DMS79 treated with DMSO at 0.1 percent for 48 hours (cell line): ENCODE measurements at regions not wholly inside any gene's neighbourhood (a gene's known extent, or its start where the extent isn't known, plus 50 kb on each side); places are given as distances from the start of the nearest gene placed in this dataset.
"Not testable (repeated sequence)": the region's sequence is repeated elsewhere in the genome, so short reads cannot be mapped to it uniquely, and the experiment has no call there.

Experiments
- DNase-seq: peaks from one replicate; lab custom pipeline; 2025; lab: John Stamatoyannopoulos, UW

DNA sequence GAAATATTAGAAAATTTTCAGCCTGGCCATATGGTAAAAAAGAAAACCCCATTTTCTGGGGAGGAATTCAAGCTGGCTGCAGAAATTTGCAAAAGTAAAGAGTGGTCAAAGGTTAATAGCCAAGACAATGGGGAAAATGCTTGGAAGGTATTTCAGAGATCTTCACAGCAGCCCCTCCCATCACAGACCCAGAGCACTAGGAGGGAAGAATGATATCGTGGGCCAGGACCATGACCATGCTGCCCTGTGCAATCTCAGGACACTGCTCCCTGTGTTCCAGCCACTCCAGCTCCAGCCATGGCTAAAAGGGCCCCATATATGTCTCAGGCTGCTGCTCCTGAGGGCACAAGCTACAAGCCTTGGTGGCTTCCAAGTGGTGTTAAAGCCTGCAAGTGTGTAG, 93.9 kb upstream of the AGAP1 start:
- no peak for DNase-seq

DNA sequence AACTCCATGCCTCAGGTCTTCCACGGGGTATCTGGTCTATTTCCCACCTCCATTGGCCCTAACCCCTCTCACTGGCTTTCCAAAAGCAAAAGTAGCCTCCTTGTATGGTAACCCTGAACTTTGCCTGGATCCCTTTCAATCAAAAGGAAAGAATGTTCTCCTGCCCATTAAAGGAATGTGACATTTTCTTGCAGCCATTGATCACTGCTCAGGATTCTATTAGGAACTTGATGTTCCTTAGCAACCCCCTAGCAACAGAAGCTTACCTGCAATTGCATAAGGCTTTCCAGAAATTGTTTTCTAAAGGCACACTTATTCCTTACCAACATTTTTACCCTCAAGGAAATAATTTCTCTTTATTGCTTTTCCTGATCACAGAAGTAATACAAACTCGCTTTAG, 91.4 kb upstream of the AGAP1 start:
- no peak for DNase-seq

DNA sequence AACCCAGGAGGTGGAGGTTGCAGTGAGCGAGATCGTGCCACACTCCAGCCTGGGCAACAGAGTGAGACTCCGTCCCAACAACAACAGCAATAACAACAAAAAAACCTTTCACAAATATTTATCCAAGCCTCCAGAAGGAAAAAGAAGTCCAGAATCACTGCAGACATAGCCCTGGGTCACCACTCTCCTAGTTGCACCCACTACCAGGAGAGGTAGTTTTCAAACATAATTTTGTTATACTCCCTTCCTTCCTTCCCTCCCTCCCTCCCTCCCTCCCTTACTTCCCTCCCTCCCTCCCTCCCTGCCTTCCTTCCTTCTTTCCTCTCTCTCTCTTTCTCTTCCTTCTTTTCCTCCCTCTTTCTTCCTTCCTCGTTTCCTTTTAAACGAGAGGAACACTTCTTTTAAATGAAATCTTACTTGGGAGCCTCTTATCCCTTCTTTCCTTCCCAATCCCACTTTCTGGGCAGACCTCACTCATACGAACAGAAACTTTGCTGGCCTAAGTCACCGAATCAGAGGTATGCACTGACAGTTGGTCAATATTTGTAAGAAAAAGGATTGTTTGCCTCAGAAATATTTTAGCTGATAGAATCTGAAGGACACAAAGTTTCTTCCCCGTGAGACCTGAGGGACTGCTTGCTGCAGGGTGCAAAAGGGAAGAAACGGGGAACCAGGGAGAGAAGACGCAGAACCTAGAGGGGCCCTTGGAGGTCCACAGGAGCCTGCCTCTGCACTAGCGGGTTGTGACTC, 88.1 kb upstream of the AGAP1 start:
- DNase-seq: no peak

DNA sequence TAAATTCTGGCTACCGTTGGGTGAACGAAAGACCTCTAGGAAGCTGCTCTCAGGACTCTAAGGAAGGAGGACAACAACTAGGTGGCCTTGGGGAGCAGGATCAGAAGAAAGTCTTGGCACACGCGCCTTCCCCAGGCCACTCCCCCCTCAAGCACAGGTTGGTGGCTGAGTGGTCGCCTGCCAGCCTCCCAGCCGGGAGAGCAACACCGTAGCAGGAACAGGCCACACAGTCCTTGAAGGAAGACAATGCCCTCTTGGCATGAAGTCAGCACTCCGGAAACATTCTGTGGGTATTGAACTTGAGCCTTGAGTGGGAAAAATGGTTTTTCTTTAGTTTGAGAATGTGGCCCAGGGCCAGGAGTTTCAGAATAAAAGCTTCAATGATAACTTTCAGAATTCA, 87.4 kb upstream of the AGAP1 start:
- peak; percentile 97 for DNase-seq

DNA sequence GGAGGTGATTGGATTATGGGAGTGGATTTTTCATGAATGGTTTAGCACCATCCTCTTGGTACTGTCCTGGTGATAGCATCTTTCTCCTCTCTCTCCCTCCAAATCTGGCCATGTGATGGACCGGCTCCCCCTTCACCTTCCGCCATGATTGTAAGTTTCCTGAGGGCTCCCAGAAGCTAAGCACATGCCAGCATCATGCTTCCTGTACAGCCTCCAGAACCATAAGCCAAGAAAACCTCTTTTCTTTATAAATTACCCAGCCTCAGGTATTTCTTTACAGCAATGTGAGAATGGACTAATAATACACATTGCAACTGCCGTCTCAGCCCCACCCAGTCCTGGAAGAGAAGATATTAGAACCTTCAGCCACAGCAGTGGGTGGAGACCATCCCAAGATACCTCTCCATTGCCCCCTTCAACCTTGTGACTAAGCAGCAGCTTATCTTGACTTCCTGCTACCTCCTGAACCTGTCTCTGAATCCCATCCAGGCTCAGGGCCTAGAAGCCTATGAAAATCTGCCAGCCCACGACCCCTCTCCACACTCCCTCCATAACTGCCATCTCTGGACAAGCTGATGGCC, 81.8 kb upstream of the AGAP1 start:
- DNase-seq: no peak

DNA sequence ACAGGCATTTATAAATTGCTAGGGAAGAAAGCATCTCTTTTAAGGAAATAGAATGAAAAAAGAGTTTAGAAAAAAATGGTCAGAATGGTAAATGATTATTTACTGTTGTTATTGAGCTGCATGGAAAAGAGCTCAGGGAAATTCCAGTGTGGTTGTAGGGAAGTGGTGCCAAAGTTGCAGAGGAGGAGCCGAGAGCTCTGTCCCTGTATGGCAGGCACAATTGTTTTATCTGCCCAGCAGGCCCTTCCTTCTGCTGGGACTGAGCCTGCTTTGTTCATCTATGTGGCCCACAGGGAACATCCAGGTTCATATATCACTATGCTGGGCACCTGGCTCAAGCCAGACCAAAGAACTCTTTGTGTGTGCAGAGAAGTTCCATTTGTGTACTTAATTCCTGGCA, 80.8 kb upstream of the AGAP1 start:
- DNase-seq: no peak

GRCh38 chr2:235414422-235414821, 79.4 kb upstream of the AGAP1 start:
- peak; percentile 87 for DNase-seq

DNA sequence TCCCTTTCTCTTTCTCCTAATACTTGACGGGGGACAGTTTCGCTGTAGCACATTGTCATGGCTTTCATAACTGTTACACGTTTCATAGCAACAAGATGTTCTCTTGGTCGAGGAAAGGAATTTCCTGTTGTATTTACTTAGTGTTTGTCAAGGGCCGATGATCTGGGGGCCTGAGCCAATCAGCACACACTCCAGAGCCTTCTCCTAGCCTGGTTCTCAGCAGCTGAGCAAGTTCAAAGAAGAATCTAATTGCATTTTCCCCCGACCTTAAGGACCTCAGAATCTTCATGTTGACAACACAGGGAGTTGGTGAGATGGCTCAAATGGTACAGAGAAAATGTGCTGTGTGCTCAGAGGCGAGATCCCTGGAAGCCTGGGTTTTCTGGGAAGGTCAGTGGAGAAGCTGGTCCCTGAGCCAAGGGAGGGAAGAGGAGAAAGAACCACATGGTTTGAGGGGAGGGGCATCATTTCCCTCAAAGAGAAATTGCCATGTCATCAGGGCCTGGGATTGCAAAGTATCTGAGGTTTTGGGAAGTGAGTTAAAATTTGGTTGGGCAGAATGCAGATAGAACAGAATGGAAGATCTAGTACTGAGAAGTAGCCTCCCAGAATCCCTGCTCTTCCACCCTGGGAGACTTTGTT, 76.9 kb upstream of the AGAP1 start:
- DNase-seq: peak; percentile 61

DNA sequence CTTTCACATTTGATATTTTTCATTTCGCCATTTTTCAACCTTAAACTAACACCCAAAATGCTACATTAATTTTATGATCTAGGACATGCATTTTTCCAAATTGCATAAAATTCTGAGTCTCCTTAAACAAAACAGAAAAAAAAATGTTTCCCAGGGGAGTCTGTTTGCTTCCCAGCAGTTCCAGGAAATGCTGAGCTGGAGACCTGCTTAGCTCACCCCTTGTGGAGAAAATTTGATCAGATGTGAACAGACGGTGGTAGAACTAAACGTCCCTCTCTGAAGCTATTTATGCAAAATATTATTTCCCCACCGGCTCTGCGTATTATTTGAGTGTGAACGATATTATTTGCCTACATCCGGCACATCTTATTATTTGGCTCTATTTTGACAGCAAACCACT, 74.9 kb upstream of the AGAP1 start:
- no peak for DNase-seq

DNA sequence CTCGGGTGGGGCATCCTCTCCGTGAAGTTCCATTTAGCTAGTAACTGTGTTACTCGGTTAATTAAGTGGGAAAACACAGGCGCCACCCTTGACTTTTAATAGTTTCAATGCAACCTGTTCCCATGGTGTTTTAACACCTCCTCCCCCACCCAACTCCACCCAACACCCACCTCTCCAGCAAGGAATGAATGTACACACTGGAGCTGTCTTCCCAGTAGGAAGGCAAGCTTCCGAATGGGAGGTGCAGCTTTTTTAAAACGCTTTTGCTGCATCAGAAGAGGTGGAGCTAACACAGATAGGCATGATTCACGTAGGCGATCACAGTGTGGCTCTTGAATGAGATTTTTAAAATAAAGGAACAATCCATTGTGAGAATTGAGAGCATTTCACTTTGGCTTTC, 73.8 kb upstream of the AGAP1 start:
- DNase-seq: no peak

- DNase-seq: no peak
These were observed 72.2 kb upstream of the AGAP1 start for GRCh38 chr2:235421618-235422017.

GRCh38 chr2:235430366-235431083, 63.3 kb upstream of the AGAP1 start:
- no peak for DNase-seq

GRCh38 chr2:235432741-235433520, 60.9 kb upstream of the AGAP1 start:
- no peak for DNase-seq

- DNase-seq: no peak
These were observed 60.0 kb upstream of the AGAP1 start for GRCh38 chr2:235433860-235434259.

DNA sequence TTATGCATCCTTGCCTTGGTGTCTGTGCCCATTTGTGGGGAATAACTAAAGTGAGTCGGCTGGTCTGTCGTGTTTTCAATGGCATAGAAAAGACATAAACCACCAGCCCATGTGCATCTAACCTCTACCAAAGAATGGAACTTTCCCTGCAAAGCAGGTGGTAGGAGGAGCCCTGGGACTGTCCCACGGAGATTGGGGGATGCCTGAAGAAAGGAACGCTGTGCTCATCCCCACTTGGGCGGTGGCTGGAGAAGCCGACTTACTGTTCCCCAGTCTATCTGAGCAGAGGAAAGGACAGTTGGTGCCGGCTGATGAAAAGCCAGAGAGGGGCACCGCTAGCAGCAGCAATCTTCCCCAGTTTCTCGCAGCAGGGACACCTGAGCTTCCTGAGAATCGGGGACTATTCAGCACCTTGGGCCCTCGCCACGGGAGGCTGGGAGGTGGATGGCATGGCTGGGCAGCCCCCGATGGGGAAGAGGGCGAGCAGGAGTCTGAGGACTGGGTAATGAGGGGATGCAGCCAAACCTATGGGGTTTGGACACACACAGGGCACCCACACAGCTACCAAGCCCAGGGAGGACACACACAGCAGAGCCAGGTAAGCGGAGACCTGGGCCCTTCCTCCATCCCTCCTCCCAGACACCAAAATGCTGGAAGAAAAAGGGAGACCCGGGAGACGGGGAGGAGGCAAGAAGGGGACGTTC, 53.7 kb upstream of the AGAP1 start:
- no peak for DNase-seq

GRCh38 chr2:235443580-235443979, 50.3 kb upstream of the AGAP1 start:
- not testable (repeated sequence) for DNase-seq
